H1 (cell line): ENCODE measurements at regions not wholly inside any gene's neighbourhood (a gene's known extent, or its start where the extent isn't known, plus 50 kb on each side); places are given as distances from the start of the nearest gene placed in this dataset.

ENCODE experiments used
- CREB1 ChIP-seq: IDR thresholded peaks from 2 replicates; pipeline ENCODE4 v1.6.1; 2012; ENCODE audit warnings: inconsistent platforms
- CTCF ChIP-seq, 3 experiments: IDR thresholded peaks; 1 replicate in 2 of 3; 2 replicates in 1 of 3; pipeline versions ENCODE4 v1.5.1 to v1.6.1; 2011; ENCODE audit warnings: low read length in 3 of 3, mild to moderate bottlenecking in 3 of 3, inconsistent platforms in 2 of 3, low read depth in 1 of 3, moderate library complexity in 1 of 3; ENCODE audit not compliant: insufficient read depth in 1 of 3; ENCODE audit errors: control extremely low read depth in 1 of 3
- EGR1 ChIP-seq: IDR thresholded peaks from 2 replicates; pipeline ENCODE4 v1.6.1; 2011; ENCODE audit warnings: low read depth, low read length, borderline replicate concordance
- EP300 ChIP-seq, 2 experiments: IDR thresholded peaks; 1 replicate in 1 of 2; 2 replicates in 1 of 2; pipeline ENCODE4 v1.6.1; 2011 to 2012; ENCODE audit warnings: low read depth in 2 of 2, low read length in 2 of 2, mild to moderate bottlenecking in 2 of 2, borderline replicate concordance in 1 of 2, inconsistent platforms in 1 of 2, moderate library complexity in 1 of 2
- EZH2 ChIP-seq: fragments of 200-600 bp; sonication (generic); IDR thresholded peaks from 2 replicates; pipeline ENCODE4 v1.7.1; 2012; ENCODE audit warnings: low read depth, mild to moderate bottlenecking, moderate library complexity, low read length, inconsistent platforms; ENCODE audit not compliant: severe bottlenecking
- KDM5A ChIP-seq: fragments of 200-600 bp; IDR thresholded peaks from 2 replicates; pipeline ENCODE4 v1.7.1; 2012; ENCODE audit warnings: mild to moderate bottlenecking, low read length, inconsistent platforms, mixed read lengths
- PHF8 ChIP-seq: fragments of 200-600 bp; sonication (generic); conservative IDR thresholded peaks from 2 replicates; pipeline ENCODE4 v1.7.1; 2012; ENCODE audit warnings: low read depth, mild to moderate bottlenecking, inconsistent platforms, low read length, moderate library complexity
- POLR2A ChIP-seq, 2 experiments: IDR thresholded peaks; 1 replicate in 1 of 2; 2 replicates in 1 of 2; pipeline ENCODE4 v1.6.1; 2011; ENCODE audit warnings: low read depth in 2 of 2, low read length in 2 of 2, mild to moderate bottlenecking in 2 of 2; ENCODE audit errors: control extremely low read depth in 1 of 2
- POU5F1 ChIP-seq: IDR thresholded peaks from 2 replicates; pipeline ENCODE4 v1.6.1; 2011; ENCODE audit warnings: low read depth, mild to moderate bottlenecking, low read length, moderate library complexity
- SIN3A ChIP-seq, 2 experiments: IDR thresholded peaks in 1 of 2; conservative IDR thresholded peaks in 1 of 2; 2 replicates each; pipeline ENCODE4 v1.6.1; 2011 to 2012; ENCODE audit warnings: low read length in 2 of 2, improper control_type of control experiment in 1 of 2, low read depth in 1 of 2, mild to moderate bottlenecking in 1 of 2
- SP1 ChIP-seq: IDR thresholded peaks from 2 replicates; pipeline ENCODE4 v1.6.1; 2011; ENCODE audit warnings: low read depth, low read length
- SP2 ChIP-seq: IDR thresholded peaks from 2 replicates; pipeline ENCODE4 v1.6.1; 2012; ENCODE audit warnings: mild to moderate bottlenecking, low read length, inconsistent platforms
- YY1 ChIP-seq: IDR thresholded peaks from 2 replicates; pipeline ENCODE4 v1.6.1; 2011; ENCODE audit warnings: low read depth, mild to moderate bottlenecking, low read length

GRCh38 chrX:38987198-38987651 is 186.0 kb downstream of the MID1IP1 start:
- TF ChIP-seq CTCF (IDR thresholded peaks at IDR 0.05; ENCODE audit: control extremely low read depth in 1 of 3, insufficient read depth in 1 of 3, low read depth in 1 of 3, low read length in 3 of 3) (no peak), EZH2 (no peak), SP1 (no peak), SIN3A (conservative IDR thresholded peaks at IDR 0.05 in 1 of 2, IDR thresholded peaks at IDR 0.05 in 1 of 2; ENCODE audit: low read depth in 1 of 2, low read length in 2 of 2) (no peak), PHF8 (no peak), POLR2A (IDR thresholded peaks at IDR 0.05; ENCODE audit: control extremely low read depth in 1 of 2, low read depth in 2 of 2, low read length in 2 of 2) (no peak), EP300 (IDR thresholded peaks at IDR 0.05; ENCODE audit: borderline replicate concordance in 1 of 2, low read depth in 2 of 2, low read length in 2 of 2) (no peak), CREB1 (no peak), YY1 (no peak), KDM5A (no peak), POU5F1 (no peak), EGR1 (no peak), SP2 (no peak)
